ENCODE measurements at regions not wholly inside any gene's neighbourhood (a gene's known extent, or its start where the extent isn't known, plus 50 kb on each side); places are given as distances from the start of the nearest gene placed in this dataset.

GRCh38 chr13:63605962-63606361 is 2190.3 kb upstream of the PCDH20 start:
- TF ChIP-seq CREM (CRISPR knock-in tag; IDR thresholded peaks at IDR 0.05), result no peak
- no peak for TF ChIP-seq HMGXB4 (CRISPR knock-in tag; IDR thresholded peaks at IDR 0.05)
- no peak for TF ChIP-seq ESRRA (CRISPR knock-in tag; IDR thresholded peaks at IDR 0.05; ENCODE audit: borderline replicate concordance)
- TF ChIP-seq ZNF121 (CRISPR knock-in tag; IDR thresholded peaks at IDR 0.05), result no peak
- TF ChIP-seq, protein P1, sequence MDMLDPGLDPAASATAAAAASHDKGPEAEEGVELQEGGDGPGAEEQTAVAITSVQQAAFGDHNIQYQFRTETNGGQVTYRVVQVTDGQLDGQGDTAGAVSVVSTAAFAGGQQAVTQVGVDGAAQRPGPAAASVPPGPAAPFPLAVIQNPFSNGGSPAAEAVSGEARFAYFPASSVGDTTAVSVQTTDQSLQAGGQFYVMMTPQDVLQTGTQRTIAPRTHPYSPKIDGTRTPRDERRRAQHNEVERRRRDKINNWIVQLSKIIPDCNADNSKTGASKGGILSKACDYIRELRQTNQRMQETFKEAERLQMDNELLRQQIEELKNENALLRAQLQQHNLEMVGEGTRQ (CRISPR knock-in tag; IDR thresholded peaks at IDR 0.05), result no peak
- no peak for TF ChIP-seq CTCF (IDR thresholded peaks at IDR 0.05)
- no peak for TF ChIP-seq PREB (CRISPR knock-in tag; IDR thresholded peaks at IDR 0.05; ENCODE audit: borderline replicate concordance)
- no peak for TF ChIP-seq CREB1 (CRISPR knock-in tag; IDR thresholded peaks at IDR 0.05)
- TF ChIP-seq SP1 (CRISPR knock-in tag; conservative IDR thresholded peaks at IDR 0.05), result no peak
- TF ChIP-seq, protein P2, sequence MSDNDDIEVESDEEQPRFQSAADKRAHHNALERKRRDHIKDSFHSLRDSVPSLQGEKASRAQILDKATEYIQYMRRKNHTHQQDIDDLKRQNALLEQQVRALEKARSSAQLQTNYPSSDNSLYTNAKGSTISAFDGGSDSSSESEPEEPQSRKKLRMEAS (CRISPR knock-in tag; IDR thresholded peaks at IDR 0.05), result no peak
- TF ChIP-seq ZNF138 (CRISPR knock-in tag; conservative IDR thresholded peaks at IDR 0.05), result no peak
- TF ChIP-seq ATF3 (CRISPR knock-in tag; conservative IDR thresholded peaks at IDR 0.05), result no peak
- no peak for TF ChIP-seq ATF6 (CRISPR knock-in tag; IDR thresholded peaks at IDR 0.05)
